NB4 (cell line): ENCODE measurements at regions not wholly inside any gene's neighbourhood (a gene's known extent, or its start where the extent isn't known, plus 50 kb on each side); places are given as distances from the start of the nearest gene placed in this dataset.

Experiments used
- DNase-seq: peaks from one replicate; pipeline ENCODE4 v3.0.0; 2010; ENCODE audit warnings: low read depth
- H3K4me3 ChIP-seq: one replicate; pipeline ENCODE4 v1.5.1; 2011; ENCODE audit warnings: mild to moderate bottlenecking, low read depth, low read length, moderate library complexity
- MYC ChIP-seq: IDR thresholded peaks from 2 replicates; pipeline ENCODE4 v1.6.1; 2011; ENCODE audit warnings: low read depth, low read length
- POLR2A ChIP-seq: IDR thresholded peaks from 2 replicates; pipeline ENCODE4 v1.6.1; 2011; ENCODE audit warnings: mild to moderate bottlenecking; ENCODE audit not compliant: insufficient read length; ENCODE audit errors: extremely low read depth
- TF ChIP-seq, protein P1 (sequence below): IDR thresholded peaks from one replicate; pipeline ENCODE4 v1.5.1; 2012; ENCODE audit warnings: low read depth, low read length
- TF ChIP-seq, protein P2 (sequence below): IDR thresholded peaks from 2 replicates; pipeline ENCODE4 v1.6.1; 2011; ENCODE audit warnings: low read depth, low read length

DNA sequence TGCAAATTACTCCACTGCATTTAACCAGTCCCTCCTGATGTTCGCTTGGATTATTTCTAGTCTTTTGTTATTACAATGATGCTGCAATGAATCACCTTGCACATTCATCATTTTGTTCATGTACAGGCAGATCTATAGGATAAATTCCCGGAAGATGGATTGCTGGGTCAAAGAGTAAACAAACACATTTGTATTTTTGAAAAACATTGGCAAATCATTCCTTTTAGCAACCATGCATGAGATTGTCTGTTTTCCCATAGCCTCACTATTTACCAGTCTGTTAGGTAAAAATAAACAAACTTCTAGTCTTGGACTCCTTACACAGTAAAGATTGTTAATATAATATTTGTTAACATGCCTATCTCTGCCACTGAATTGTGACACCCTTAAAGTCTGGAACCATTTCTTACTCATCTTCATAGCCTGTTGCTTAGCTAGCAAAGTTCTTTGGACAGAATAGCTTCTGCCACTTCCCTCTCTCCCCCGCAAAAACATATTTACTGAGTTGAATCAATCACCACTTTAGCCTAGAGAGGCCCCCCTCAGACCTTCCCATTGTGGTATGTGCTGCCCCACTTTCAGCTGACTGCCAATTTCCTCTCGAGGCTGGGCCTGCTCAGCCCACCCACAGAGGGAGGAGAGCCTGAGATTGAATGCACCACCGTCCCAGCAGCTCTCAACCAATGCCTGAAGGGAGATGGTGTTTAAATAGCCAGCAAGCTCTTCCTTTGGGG, 108.4 kb upstream of the ATXN3L start:
- peak; percentile 60 for DNase-seq
- TF ChIP-seq MYC, result no peak
- no peak for TF ChIP-seq POLR2A
- TF ChIP-seq, protein P1, sequence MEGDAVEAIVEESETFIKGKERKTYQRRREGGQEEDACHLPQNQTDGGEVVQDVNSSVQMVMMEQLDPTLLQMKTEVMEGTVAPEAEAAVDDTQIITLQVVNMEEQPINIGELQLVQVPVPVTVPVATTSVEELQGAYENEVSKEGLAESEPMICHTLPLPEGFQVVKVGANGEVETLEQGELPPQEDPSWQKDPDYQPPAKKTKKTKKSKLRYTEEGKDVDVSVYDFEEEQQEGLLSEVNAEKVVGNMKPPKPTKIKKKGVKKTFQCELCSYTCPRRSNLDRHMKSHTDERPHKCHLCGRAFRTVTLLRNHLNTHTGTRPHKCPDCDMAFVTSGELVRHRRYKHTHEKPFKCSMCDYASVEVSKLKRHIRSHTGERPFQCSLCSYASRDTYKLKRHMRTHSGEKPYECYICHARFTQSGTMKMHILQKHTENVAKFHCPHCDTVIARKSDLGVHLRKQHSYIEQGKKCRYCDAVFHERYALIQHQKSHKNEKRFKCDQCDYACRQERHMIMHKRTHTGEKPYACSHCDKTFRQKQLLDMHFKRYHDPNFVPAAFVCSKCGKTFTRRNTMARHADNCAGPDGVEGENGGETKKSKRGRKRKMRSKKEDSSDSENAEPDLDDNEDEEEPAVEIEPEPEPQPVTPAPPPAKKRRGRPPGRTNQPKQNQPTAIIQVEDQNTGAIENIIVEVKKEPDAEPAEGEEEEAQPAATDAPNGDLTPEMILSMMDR, result no peak
- TF ChIP-seq, protein P2, sequence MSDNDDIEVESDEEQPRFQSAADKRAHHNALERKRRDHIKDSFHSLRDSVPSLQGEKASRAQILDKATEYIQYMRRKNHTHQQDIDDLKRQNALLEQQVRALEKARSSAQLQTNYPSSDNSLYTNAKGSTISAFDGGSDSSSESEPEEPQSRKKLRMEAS, result no peak
- H3K4me3 ChIP-seq, result no peak overlapping the region

DNA sequence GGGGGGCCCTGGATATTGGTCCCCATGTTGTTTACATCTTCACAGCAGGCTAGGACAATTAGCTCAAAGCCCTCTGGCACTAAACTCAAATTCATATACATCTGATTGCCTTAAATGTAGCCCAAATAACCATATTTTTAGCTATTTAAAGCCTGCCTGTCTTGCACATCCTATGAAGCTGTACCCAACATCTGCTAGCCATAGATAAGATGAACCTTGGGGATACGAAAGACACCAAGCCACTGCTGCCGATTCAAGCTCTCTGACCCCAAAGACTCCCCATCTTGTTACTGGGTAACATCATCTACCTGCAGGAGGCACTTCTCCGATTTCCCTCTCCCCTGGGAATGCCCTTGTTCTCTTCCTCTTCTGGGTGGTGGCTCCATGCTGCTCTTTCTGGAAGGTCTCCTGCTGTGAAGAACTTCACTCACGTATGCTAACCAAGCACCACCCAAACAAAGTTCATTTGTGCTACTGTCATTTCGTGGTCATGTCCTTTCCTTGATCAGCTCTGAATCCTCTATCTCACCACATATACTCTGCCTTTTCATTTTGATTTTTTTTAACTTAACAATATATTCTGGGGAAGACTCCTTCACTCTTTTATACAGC, 107.7 kb upstream of the ATXN3L start:
- no peak overlapping the region for H3K4me3 ChIP-seq
- TF ChIP-seq, protein P2, result no peak
- TF ChIP-seq MYC, result no peak
- TF ChIP-seq, protein P1, result no peak
- no peak for TF ChIP-seq POLR2A
- peak; percentile 2 for DNase-seq

DNA sequence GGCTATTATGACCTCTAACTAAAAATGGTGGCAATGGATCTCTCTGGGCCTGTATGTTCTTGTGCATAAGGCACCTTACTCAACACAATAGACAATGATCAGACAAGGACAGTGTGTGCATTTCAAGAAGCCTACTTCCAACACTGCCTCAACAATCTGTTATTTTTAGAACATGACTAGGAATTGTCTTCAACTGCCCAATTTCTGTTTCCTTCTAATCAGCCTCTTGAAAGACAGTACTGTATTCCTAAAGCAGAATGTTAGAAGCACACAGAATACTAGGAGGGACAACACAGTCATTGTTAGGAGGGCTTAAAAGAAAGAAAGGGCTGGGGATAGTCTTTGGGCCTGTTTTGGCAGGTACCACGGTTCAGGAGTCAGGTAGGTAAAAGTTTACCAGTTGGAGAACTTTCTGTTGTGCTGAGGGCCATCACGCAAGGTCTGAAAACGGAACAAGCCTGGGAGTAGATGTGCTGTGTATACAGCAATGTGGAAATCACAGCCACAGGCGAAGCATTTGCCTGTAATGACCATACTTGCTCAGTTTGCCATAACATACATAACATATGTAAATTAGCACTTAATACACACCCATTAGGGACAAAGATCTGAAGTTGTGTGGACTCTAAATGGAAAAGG, 100.8 kb upstream of the ATXN3L start:
- TF ChIP-seq, protein P1, result no peak
- TF ChIP-seq, protein P2, result no peak
- TF ChIP-seq MYC (no peak), POLR2A (no peak)
- DNase-seq, result no peak
- H3K4me3 ChIP-seq, result no peak overlapping the region

GRCh38 chrX:13419918-13420317, 100.1 kb upstream of the ATXN3L start:
- TF ChIP-seq POLR2A (no peak), MYC (no peak)
- TF ChIP-seq, protein P1, result no peak
- TF ChIP-seq, protein P2, result no peak
- no peak for DNase-seq
- H3K4me3 ChIP-seq, result no peak overlapping the region

DNA sequence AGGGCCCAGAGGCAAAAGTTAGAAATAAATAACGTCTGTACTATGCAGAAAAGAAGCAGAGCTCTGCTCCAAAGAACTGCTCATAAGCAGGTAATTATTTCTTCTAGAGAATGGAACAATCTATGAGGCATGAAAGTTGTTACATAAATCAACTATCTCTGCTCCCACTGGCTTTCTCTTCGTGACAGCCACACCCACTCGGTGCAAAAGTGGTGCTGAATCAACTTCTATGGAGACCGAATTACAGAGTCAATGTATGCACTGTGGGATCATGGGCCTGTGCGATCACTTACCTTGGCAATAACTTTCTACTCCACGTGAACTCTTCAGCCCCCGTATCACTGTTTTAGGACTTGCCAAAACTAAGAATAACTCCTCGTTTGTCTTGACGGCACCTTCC, 99.4 kb upstream of the ATXN3L start:
- TF ChIP-seq, protein P2, result no peak
- TF ChIP-seq, protein P1, result no peak
- TF ChIP-seq POLR2A (no peak), MYC (no peak)
- H3K4me3 ChIP-seq, result no peak overlapping the region
- DNase-seq, result no peak
